ENCODE measurements at regions not wholly inside any gene's neighbourhood (a gene's known extent, or its start where the extent isn't known, plus 50 kb on each side); places are given as distances from the start of the nearest gene placed in this dataset.

GRCh38 chr1:214146523-214146922 is 134.4 kb upstream of the SMYD2 start:
- TF ChIP-seq CTCF (IDR thresholded peaks at IDR 0.05; ENCODE audit: low read depth, low read length) (no peak), POLR2A (IDR thresholded peaks at IDR 0.05; ENCODE audit: extremely low read depth, insufficient read length) (no peak), MYC (IDR thresholded peaks at IDR 0.05; ENCODE audit: low read depth, low read length) (no peak), MAX (IDR thresholded peaks at IDR 0.05; ENCODE audit: low read depth, low read length) (no peak)

All from NB4 (cell line).